ENCODE measurements at regions not wholly inside any gene's neighbourhood (a gene's known extent, or its start where the extent isn't known, plus 50 kb on each side); places are given as distances from the start of the nearest gene placed in this dataset.
"Not testable (repeated sequence)": the region's sequence is repeated elsewhere in the genome, so short reads cannot be mapped to it uniquely, and the experiment has no call there.

GRCh38 chr4:158033416-158034120, 139.3 kb downstream of the GASK1B start:
- Mint-ChIP-seq H3K27me3 (ENCODE audit: insufficient read depth, unreplicated experiment) (no peaks in the 10 kb centered on the region), H3K9me3 (ENCODE audit: unreplicated experiment) (peaks cover under 1% of the 10 kb centered on the region), H3K4me1 (ENCODE audit: insufficient read depth, unreplicated experiment) (peaks cover 8% of the 10 kb centered on the region), H3K4me3 (ENCODE audit: unreplicated experiment) (no peak overlapping the region), H3K36me3 (ENCODE audit: insufficient read depth, unreplicated experiment) (no peaks in the 10 kb centered on the region), H3K27ac (ENCODE audit: low read depth, unreplicated experiment) (no peak overlapping the region)
- TF ChIP-seq CTCF (IDR thresholded peaks at IDR 0.05; ENCODE audit: unreplicated experiment): no peak
- no TSS peak for BruUV-seq (replicated peaks)
- intact Hi-C loops (cut with micrococcal nuclease): no loop called here
- POLR2A ChIA-PET: interaction anchor here (1.4 kb wide), 1 partner anchor 87 kb away, joined by 3 read pairs; no protein-coding TSS in a partner anchor
- CTCF ChIA-PET: interaction anchor here (0.6 to 0.8 kb wide), 4 partner anchors 9 to 142 kb away, joined by 3 to 4 read pairs (median 3); no protein-coding TSS in a partner anchor
- DNase-seq (ENCODE audit: unreplicated experiment): peak; percentile 21

GRCh38 chr4:158032733-158033415, 140.0 kb downstream of the GASK1B start:
- Mint-ChIP-seq H3K4me1 (ENCODE audit: insufficient read depth, unreplicated experiment) (peaks cover 8% of the 10 kb centered on the region), H3K27me3 (ENCODE audit: insufficient read depth, unreplicated experiment) (no peaks in the 10 kb centered on the region), H3K36me3 (ENCODE audit: insufficient read depth, unreplicated experiment) (no peaks in the 10 kb centered on the region), H3K4me3 (ENCODE audit: unreplicated experiment) (no peak overlapping the region), H3K9me3 (ENCODE audit: unreplicated experiment) (peaks cover 5% of the 10 kb centered on the region), H3K27ac (ENCODE audit: low read depth, unreplicated experiment) (no peak overlapping the region)
- DNase-seq (ENCODE audit: unreplicated experiment): no peak
- ChIA-PET POLR2A (interaction anchor here (1.4 kb wide), 1 partner anchor 88 kb away, joined by 3 read pairs; no protein-coding TSS in a partner anchor), CTCF (interaction anchor here (0.8 kb wide), 2 partner anchors 22 to 143 kb away, joined by 3 to 4 read pairs; no protein-coding TSS in a partner anchor)
- intact Hi-C loops (cut with micrococcal nuclease): no loop called here
- BruUV-seq (replicated peaks): no TSS peak
- no peak for TF ChIP-seq CTCF (IDR thresholded peaks at IDR 0.05; ENCODE audit: unreplicated experiment)

GRCh38 chr4:158028381-158028780, 144.4 kb downstream of the GASK1B start:
- H3K36me3 Mint-ChIP-seq (ENCODE audit: insufficient read depth, unreplicated experiment); H3K27me3 Mint-ChIP-seq (ENCODE audit: insufficient read depth, unreplicated experiment); intact Hi-C loops (cut with micrococcal nuclease); H3K9me3 Mint-ChIP-seq (ENCODE audit: unreplicated experiment); CTCF ChIA-PET; POLR2A ChIA-PET; H3K27ac Mint-ChIP-seq (ENCODE audit: low read depth, unreplicated experiment); BruUV-seq (replicated peaks); DNase-seq (ENCODE audit: unreplicated experiment); H3K4me3 Mint-ChIP-seq (ENCODE audit: unreplicated experiment): not testable (repeated sequence)
- peaks cover 16% of the 10 kb centered on the region for H3K4me1 Mint-ChIP-seq (ENCODE audit: insufficient read depth, unreplicated experiment)

GRCh38 chr4:158025131-158025530, 147.7 kb downstream of the GASK1B start:
- no peak for TF ChIP-seq CTCF (IDR thresholded peaks at IDR 0.05; ENCODE audit: unreplicated experiment)
- H3K36me3 Mint-ChIP-seq (ENCODE audit: insufficient read depth, unreplicated experiment): no peaks in the 10 kb centered on the region
- H3K27ac Mint-ChIP-seq (ENCODE audit: low read depth, unreplicated experiment): no peak overlapping the region
- ChIA-PET POLR2A (interaction anchor here (0.7 to 1.1 kb wide), 2 partner anchors 106 to 144 kb away, joined by 3 read pairs; no protein-coding TSS in a partner anchor), CTCF (interaction anchor here (0.6 to 0.7 kb wide), 2 partner anchors 145 to 323 kb away, joined by 3 read pairs; no protein-coding TSS in a partner anchor)
- no TSS peak for BruUV-seq (replicated peaks)
- DNase-seq (ENCODE audit: unreplicated experiment): peak; percentile 74
- H3K4me3 Mint-ChIP-seq (ENCODE audit: unreplicated experiment): no peak overlapping the region
- H3K27me3 Mint-ChIP-seq (ENCODE audit: insufficient read depth, unreplicated experiment): no peaks in the 10 kb centered on the region
- H3K9me3 Mint-ChIP-seq (ENCODE audit: unreplicated experiment): peaks cover 5% of the 10 kb centered on the region
- intact Hi-C loops (cut with micrococcal nuclease): no loop called here
- H3K4me1 Mint-ChIP-seq (ENCODE audit: insufficient read depth, unreplicated experiment): peaks cover 15% of the 10 kb centered on the region

Data from MCF 10A (cell line).